COR-L47 (cell line): ENCODE measurements at regions not wholly inside any gene's neighbourhood (a gene's known extent, or its start where the extent isn't known, plus 50 kb on each side); places are given as distances from the start of the nearest gene placed in this dataset.
"Not testable (repeated sequence)": the region's sequence is repeated elsewhere in the genome, so short reads cannot be mapped to it uniquely, and the experiment has no call there.

Source experiments
- DNase-seq: peaks from one replicate; lab custom pipeline; 2025; lab: John Stamatoyannopoulos, UW

- DNase-seq = no peak
Observed at GRCh38 chr1:213417225-213417820, 366.3 kb downstream of the RPS6KC1 start.

- no peak for DNase-seq
Observed at GRCh38 chr1:213417846-213418245, 366.8 kb downstream of the RPS6KC1 start.

DNA sequence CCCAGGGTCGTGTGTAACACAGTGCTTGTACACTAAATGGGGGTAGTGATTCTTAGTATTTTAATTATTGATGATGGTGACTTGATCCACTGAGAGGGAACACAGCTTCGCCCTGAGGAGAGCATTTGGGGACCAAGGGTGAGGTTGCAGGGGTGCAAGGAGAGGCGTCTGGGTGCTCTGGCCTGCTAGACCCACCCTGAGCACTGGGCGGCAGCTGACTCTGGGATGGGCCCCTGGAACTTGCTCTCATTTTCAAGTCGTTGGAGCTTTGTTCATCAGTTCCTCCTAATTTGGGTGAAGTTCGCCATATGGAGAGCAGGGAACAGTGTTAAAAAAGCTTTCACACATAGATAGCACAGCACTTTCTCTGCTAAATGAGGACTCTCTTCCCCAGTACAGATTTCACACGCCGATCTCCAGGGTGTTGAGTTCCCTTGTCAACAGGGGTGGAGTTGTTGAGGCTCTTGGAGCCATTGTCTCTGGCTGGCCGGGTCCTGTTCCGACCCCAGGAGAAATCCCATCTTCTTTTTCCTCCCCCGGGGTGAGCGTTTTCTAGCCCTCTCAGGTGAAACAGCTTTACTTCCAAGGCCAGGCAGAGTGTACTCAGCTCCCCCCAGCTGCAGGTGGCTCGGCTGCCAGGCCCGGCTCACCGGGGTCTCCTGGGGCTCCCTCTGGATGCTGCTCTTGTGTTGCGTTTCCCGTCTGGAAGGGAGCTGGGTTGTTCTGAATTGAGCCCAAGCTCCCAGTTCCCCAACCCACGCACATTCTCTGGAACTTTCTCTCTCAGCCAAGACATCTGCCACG lies 367.4 kb downstream of the RPS6KC1 start:
- no peak for DNase-seq

- DNase-seq = no peak
Observed at GRCh38 chr1:213419401-213420030, 368.5 kb downstream of the RPS6KC1 start.

- DNase-seq = not testable (repeated sequence)
Observed at GRCh38 chr1:213421178-213421577, 370.1 kb downstream of the RPS6KC1 start.

- DNase-seq = no peak
Observed at GRCh38 chr1:213423041-213423440, 372.0 kb downstream of the RPS6KC1 start.

DNA sequence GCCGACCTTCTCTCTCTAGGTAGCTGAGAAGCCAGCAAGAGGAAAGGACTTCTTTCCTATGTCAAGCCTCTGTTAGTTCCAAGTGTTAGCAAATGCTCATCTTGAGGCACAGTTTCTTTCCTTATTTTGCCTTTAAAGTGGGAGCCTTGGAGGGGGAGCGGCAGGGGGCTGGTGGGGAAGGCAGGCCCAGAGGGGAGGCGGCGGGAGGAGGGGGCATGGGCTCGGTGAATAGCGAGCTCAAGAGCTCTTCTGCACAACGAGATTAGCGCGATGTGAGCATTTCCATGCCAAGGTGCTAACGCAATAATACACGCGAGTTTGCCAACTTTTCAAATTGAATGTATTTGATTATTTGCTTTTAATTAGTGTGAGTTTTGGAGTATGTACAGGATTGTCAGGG lies 372.6 kb downstream of the RPS6KC1 start:
- no peak for DNase-seq

GRCh38 chr1:213425376-213426030 lies 374.5 kb downstream of the RPS6KC1 start:
- no peak for DNase-seq

DNA sequence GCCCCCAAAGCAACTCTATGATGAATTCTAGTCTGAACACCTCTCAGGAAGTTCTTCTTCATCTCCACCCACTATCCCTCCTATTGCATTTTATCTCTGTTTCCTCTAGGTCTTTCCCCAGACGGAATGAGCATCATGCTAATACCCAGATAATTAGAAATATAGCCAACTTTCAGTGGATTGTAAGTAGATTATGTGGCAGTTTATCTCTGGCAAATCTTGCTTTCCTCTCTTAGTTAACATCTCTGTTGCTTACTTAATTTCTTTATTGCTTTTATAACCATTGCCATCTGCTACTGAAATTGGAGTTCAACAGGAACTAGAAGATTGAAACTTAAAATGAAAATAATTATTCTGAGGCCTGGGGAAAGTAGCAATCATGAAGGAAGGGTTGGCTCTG lies 378.6 kb downstream of the RPS6KC1 start:
- DNase-seq = no peak

DNA sequence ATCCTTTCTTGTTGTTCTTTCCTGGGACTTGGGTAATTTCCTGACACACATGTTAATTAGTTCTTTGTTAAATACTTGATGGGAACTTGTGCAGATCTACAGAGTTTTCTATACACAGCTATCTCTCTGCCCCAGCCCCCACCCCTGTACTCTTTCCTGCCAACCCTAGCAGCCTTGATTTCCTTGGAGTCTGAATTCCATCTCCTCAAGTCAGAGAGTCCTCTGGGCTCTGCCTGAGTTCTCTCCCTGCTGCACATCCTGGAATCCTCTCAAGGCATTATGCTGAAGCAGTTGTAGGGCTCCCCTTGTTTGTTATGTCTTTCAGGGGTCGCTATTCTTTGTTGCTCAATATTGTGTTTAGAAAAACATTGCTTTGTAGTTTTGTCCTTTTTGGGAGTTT lies 384.7 kb downstream of the RPS6KC1 start:
- DNase-seq = no peak

DNA sequence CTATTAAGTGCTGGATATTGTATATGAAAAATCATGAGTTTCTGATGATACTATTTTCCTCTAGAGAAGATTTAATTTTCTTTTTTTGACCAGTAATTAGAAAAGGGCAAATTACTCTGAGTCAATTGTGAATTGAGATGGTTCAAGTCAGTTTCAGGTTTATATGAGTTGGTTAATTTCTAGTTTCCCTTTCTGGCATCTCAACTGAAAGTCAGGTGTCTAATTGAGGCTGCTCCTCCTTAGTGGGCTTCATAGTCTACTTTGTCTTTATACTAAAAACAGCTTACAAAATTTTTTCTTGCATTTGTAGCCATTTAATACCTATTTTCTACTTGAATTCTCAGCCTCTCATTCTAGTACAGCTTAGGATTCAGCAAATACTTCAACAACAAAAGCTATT lies 387.3 kb downstream of the RPS6KC1 start:
- no peak for DNase-seq

- DNase-seq = no peak
Observed at GRCh38 chr1:213439703-213440102, 388.7 kb downstream of the RPS6KC1 start.

- no peak for DNase-seq
Observed at GRCh38 chr1:213440766-213441165, 389.7 kb downstream of the RPS6KC1 start.

GRCh38 chr1:213443415-213443814 lies 392.4 kb downstream of the RPS6KC1 start:
- no peak for DNase-seq

DNA sequence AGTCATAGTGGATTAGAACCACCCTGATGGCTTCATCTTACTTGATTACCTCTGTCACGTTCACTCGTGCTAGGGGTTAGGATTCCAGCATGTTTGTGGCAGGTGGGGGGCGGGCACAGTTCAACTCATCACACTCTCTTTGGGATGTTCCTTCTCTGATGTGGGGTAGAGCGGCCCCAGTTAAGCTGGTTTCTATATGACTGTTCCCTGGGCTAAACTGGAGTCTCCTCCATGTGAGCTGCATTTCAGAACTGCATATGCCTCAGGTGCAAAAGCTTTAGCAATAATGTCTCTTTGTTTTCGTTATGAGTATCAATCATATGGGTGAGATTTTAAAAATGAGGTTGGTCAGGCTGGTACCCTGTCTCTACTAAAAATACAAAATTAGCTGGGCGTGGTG lies 393.2 kb downstream of the RPS6KC1 start:
- no peak for DNase-seq

- DNase-seq = no peak
Observed at GRCh38 chr1:213446496-213446895, 395.5 kb downstream of the RPS6KC1 start.

DNA sequence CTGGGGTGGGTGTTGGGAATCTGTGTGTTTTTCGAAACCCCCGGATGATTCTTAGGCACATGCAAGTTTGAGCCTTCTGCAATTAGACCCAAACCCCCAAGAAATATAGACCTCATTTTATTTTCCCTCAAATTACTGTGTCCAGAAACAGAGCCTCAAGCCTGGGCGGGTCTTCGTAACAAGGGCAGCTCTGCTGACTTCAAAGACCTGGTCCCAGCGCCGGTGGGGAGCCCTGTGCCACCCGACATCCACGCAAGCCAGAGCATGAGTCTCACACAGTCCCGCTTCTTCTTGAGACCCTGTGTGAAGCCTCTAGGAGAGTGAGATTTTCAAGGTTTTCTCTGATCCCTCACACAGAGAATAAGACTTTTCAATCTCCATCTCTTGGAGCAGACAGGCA lies 397.3 kb downstream of the RPS6KC1 start:
- DNase-seq = no peak

GRCh38 chr1:213448776-213449175 lies 397.7 kb downstream of the RPS6KC1 start:
- no peak for DNase-seq

GRCh38 chr1:213452501-213452900 lies 401.5 kb downstream of the RPS6KC1 start:
- no peak for DNase-seq

- no peak for DNase-seq
Observed at GRCh38 chr1:213457186-213457585, 406.1 kb downstream of the RPS6KC1 start.

DNA sequence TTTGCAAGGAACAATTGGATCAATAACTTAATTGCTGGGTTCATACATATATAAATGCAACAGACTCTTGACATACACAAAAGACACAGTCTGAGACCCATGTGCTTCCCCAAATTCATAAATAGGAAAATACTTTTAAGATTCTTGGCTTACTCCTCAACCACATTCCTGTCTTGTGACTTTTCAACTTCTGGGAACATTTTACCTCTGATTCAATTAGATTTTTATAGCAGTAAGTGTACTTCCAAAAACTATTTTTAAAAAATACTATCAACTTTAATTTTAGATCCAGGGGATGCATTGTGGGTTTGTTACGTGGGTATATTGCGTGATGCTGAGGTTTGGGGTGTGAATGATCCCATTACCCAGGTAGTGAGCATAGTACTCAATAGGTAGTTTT lies 406.7 kb downstream of the RPS6KC1 start:
- no peak for DNase-seq

GRCh38 chr1:213462374-213462773 lies 411.3 kb downstream of the RPS6KC1 start:
- DNase-seq = not testable (repeated sequence)
